ENCODE measurements at regions not wholly inside any gene's neighbourhood (a gene's known extent, or its start where the extent isn't known, plus 50 kb on each side); places are given as distances from the start of the nearest gene placed in this dataset.

DNA sequence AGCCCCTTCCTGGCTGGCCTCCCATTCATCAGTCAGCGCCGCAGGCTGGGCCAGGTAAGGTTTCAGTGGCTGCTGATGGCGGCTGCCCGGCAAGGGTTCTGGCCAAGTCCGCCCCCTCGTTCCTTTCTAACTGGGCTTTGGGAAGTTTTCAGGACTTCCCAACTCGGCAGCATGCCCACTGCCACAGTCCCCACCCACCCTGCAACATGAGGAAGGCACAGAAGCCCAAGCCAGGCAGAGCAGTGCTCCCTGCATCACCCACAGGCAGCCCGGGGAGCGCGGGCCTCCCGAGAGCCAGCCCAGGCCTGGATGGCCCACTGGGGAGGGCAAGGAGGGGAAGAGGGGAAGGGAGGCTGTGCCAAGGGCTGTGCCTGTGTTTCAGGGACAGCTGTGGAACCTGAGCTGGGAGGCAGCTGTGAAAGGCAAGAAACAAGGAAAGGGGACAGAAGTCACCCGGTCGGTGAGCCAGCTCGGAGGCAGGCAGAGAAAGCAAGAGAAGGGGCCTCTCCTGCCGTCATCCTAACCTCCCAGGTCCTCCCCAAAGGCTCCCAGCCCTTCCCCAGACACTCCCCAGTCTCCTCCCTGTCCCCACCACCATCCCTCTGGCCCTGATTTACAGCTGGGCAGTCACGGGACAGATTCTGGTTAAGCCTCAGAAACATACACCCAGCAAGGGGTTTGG lies 73.9 kb downstream of the CPN2 start:
- Mint-ChIP-seq H3K4me3 (no peak overlapping the region), H3K36me3 (ENCODE audit: insufficient read depth in 2 of 2) (peaks cover 0 to 2% of the 10 kb centered on the region in 2 donors), H3K27ac (no peak overlapping the region), H3K9me3 (peaks cover 0 to 1% of the 10 kb centered on the region in 2 donors), H3K27me3 (ENCODE audit: low read depth) (no peaks in the 10 kb centered on the region), H3K4me1 (ENCODE audit: low read depth) (peaks cover 5% of the 10 kb centered on the region)
- DNase-seq (no peak), ATAC-seq (replicated peaks in 1 of 2) (no peak)

DNA sequence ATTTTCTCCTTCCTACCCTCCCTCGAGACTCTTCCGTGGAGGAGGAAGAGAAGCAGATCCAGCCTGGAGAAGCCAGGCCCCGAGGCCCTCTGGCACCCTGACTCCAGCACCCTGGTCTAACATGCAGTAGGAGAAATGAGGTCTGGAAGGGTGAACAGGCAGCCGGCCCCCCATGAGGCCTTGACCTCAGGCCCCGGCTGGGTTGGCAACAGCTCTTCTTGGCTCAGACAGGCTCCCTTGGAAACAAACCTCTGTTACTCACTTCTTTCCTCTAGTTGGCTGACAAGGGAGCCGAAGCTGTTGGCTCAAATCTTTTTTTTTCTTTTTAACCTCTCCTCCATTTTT lies 73.4 kb downstream of the CPN2 start:
- DNase-seq = no peak
- peaks cover 0 to 2% of the 10 kb centered on the region in 2 donors for H3K36me3 Mint-ChIP-seq (ENCODE audit: insufficient read depth in 2 of 2)
- no peak overlapping the region for H3K4me3 Mint-ChIP-seq

DNA sequence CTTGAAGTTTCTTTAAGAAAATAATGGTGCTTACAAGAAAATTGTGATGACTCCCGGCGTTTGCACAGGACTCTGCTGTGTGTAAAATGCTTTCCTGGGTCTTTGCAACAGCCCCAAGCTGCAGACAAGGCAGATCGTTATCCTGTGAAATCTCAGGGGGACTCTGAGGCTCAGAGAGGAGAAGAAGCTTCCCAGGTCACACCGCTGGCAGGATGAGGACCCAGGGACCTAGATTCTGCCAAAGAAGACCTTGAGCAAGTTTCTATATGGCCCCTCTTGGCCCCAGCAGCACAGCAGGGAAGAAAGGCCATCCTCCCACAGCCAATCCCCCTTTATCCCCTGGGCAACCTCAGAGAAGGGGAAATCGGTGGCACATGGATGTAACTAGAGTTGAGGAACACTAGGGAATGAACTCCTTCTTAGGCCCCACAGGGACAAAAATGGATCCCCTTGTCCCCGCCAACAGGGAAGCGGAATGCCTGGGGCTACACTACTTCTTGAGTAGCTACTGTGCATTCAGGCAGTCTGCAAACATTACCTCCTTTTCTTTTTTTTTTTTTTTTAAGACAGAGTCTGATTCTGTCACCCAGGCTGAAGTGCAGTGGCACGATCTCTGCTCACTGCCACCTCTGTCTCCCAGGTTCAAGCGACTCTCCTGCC lies 72.8 kb downstream of the CPN2 start:
- Mint-ChIP-seq H3K9me3 (peaks cover 0 to 1% of the 10 kb centered on the region in 2 donors), H3K36me3 (ENCODE audit: insufficient read depth in 2 of 2) (peaks cover 0 to 2% of the 10 kb centered on the region in 2 donors), H3K4me1 (ENCODE audit: low read depth) (peaks cover 5% of the 10 kb centered on the region), H3K27ac (peak overlapping the region; percentile 36), H3K27me3 (ENCODE audit: low read depth) (no peaks in the 10 kb centered on the region), H3K4me3 (no peak overlapping the region)
- DNase-seq = no peak
- ATAC-seq (replicated peaks in 1 of 2) = no peak

More for the DNA sequence above, 73.4 kb downstream of the CPN2 start:
- H3K4me1 Mint-ChIP-seq (ENCODE audit: low read depth) = peaks cover 5% of the 10 kb centered on the region
- peak overlapping the region; percentile 36 for H3K27ac Mint-ChIP-seq
- ATAC-seq (replicated peaks in 1 of 2) = no peak
- H3K27me3 Mint-ChIP-seq (ENCODE audit: low read depth) = no peaks in the 10 kb centered on the region
- peaks cover 0 to 1% of the 10 kb centered on the region in 2 donors for H3K9me3 Mint-ChIP-seq

DNA sequence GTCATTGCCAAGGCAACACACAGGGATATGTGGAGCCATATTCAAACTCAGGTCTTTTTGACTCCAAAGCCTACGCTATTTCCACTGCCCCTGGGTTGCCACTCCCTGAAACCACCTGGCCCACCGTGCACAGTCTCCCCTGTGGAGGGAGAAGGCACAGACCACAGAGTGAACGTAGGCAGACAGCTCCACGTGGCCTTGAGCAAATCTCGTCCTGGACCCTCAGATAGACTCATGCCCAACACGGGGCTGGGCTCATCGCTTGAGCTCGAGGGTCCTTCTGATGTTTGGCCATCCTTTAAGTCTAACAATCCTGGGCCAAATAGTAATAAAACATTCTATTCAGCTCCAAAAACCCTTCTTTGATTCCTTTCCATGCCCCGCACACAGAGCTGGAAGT lies 72.0 kb downstream of the CPN2 start:
- DNase-seq (no peak), ATAC-seq (replicated peaks in 1 of 2) (no peak)
- Mint-ChIP-seq H3K36me3 (ENCODE audit: insufficient read depth in 2 of 2) (peaks cover 0 to 2% of the 10 kb centered on the region in 2 donors), H3K4me1 (ENCODE audit: low read depth) (peaks cover 5% of the 10 kb centered on the region), H3K27ac (no peak overlapping the region), H3K4me3 (no peak overlapping the region), H3K27me3 (ENCODE audit: low read depth) (no peaks in the 10 kb centered on the region), H3K9me3 (peaks cover 0 to 1% of the 10 kb centered on the region in 2 donors)

DNA sequence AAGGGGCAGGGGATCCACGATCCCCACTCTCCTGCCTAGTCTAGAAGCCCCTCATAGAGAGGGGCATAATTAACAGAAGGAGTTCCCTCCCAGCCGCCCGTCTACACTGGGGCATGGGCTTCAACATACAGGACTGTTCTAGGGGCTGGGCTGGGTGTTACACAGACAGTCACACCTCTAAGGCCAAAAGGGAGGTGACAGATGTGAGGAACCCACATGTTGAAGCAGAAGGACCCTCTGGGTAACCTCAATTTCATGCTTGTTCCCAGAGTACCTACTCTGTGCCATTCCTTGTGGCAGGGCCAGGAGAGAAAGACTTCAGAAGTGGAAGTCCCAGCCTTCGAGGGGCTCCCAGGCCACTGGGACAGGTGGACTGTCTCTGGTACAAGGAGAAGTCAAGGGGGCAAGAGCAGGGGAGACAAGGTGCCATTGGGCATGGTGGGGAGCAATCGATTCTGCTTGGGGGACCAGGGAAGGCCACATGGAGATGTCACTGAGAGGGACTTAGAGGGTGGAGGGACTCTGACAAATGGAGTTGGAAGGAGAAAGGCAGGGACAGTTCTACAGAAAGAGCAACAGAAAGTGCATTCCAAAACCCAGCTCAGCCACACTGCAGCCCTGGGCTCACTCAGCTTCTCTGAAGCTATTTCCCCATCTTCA lies 71.3 kb downstream of the CPN2 start:
- H3K27me3 Mint-ChIP-seq (ENCODE audit: low read depth) = no peaks in the 10 kb centered on the region
- DNase-seq (no peak), ATAC-seq (replicated peaks in 1 of 2) (no peak)
- H3K9me3 Mint-ChIP-seq = peaks cover 0 to 1% of the 10 kb centered on the region in 2 donors
- no peak overlapping the region for H3K27ac Mint-ChIP-seq
- H3K4me3 Mint-ChIP-seq = no peak overlapping the region
- H3K36me3 Mint-ChIP-seq (ENCODE audit: insufficient read depth in 2 of 2) = peaks cover 0 to 2% of the 10 kb centered on the region in 2 donors
- peaks cover 5% of the 10 kb centered on the region for H3K4me1 Mint-ChIP-seq (ENCODE audit: low read depth)

DNA sequence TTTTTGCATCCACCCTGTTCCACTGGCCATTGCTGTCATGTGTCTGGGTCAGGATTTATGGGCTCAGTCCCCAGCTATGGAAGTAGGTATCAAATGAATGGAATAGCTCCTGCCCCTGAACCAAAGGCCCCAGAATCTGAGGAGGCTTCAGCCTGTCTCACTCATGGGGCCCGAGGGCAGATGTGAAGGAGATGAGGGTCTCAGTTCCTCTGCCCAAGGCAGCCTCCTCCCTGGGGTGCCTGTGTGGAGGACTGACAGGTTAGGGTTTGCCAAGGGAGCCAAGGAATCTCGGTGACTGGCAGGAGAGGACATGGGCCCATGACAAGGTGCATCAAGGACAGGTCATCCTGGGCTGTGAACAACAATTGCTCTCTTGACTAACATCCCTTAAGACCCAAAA lies 70.4 kb downstream of the CPN2 start:
- ATAC-seq (replicated peaks in 1 of 2) = no peak
- Mint-ChIP-seq H3K4me1 (ENCODE audit: low read depth) (peaks cover 4% of the 10 kb centered on the region), H3K4me3 (no peak overlapping the region), H3K27me3 (ENCODE audit: low read depth) (no peaks in the 10 kb centered on the region), H3K9me3 (no peaks in the 10 kb centered on the region), H3K27ac (no peak overlapping the region), H3K36me3 (ENCODE audit: insufficient read depth in 2 of 2) (no peaks in the 10 kb centered on the region)
- DNase-seq = no peak

DNA sequence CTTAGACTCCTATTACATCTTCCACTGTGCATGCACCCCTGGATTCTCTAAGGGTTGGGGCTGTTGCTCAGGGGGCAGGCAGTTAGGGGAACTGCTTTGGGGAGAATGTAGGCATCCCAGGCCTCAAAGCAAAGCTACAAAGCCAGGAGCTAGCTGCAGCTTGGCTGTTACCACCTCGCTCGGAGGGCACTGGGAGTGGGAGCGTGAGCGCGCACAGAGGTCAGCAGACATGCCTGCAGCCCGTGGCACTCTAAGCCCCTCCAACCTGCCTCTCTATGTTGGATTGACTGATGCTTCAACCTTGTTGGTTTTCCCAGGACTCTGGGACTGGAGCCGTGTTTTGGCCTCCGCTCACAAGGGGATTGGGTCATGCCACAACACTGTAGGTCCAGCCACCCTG lies 69.8 kb downstream of the CPN2 start:
- H3K27me3 Mint-ChIP-seq (ENCODE audit: low read depth) = no peaks in the 10 kb centered on the region
- H3K27ac Mint-ChIP-seq = no peak overlapping the region
- H3K36me3 Mint-ChIP-seq (ENCODE audit: insufficient read depth in 2 of 2) = no peaks in the 10 kb centered on the region
- H3K9me3 Mint-ChIP-seq = no peaks in the 10 kb centered on the region
- ATAC-seq (replicated peaks in 1 of 2) = no peak
- no peak overlapping the region for H3K4me3 Mint-ChIP-seq
- no peak for DNase-seq
- no peaks in the 10 kb centered on the region for H3K4me1 Mint-ChIP-seq (ENCODE audit: low read depth)

DNA sequence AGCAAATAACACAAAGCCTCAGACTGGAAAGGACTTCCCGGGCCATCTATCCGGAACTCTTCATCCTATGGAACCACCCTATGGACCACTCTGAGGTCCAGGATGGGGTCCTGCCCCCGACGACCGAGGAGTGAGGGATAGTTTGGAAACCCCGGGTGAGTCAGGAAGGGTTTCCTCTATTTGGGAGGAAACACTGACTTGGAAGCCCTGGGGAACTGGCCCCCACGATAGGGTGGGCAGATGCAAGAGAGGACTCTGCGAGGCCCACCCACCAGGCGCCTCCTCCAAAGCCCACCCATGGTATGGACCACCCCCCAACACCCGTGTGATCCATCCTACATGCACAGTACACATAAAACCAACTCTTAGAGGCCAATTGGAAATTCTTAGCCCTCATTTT lies 69.4 kb downstream of the CPN2 start:
- no peak for DNase-seq
- H3K9me3 Mint-ChIP-seq = no peaks in the 10 kb centered on the region
- H3K4me1 Mint-ChIP-seq (ENCODE audit: low read depth) = no peaks in the 10 kb centered on the region
- no peak overlapping the region for H3K27ac Mint-ChIP-seq
- H3K27me3 Mint-ChIP-seq (ENCODE audit: low read depth) = no peaks in the 10 kb centered on the region
- no peak overlapping the region for H3K4me3 Mint-ChIP-seq
- no peaks in the 10 kb centered on the region for H3K36me3 Mint-ChIP-seq (ENCODE audit: insufficient read depth in 2 of 2)
- ATAC-seq (replicated peaks in 1 of 2) = no peak

DNA sequence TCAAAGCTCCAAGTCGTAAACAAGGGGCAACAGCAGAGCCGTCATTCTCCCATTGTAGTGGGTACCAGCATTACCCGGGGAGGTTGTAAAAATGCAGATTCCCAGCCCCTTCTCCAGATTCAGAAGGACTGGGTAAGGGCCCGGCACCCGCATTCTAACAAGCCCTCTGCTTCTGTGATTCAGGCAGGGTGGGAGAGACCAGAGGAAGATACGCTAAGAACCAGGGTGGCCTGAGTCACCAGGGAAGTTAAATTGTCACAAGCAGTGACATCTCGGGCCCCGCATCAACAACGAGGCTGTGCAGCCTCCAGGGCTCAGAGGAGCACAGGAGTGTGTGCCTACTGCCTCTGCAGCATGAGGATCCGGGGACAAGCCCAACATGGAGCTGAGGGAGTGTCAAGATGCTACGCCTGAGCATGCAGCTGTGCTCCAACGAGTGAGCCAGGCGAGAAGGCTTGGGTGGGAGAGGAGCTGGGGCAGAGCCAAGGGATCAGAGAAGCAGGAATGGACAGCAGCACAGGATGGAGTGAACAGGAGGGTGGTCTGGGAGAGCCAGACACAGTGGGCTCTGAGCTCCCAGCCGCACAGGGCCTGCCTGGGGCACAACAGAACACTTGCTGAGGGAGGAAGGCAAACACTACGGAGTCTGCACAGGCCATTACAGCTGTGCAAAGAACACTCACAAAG lies 68.5 kb downstream of the CPN2 start:
- no peaks in the 10 kb centered on the region for H3K4me1 Mint-ChIP-seq (ENCODE audit: low read depth)
- DNase-seq (no peak), ATAC-seq (replicated peaks in 1 of 2) (no peak)
- no peak overlapping the region for H3K27ac Mint-ChIP-seq
- H3K27me3 Mint-ChIP-seq (ENCODE audit: low read depth) = no peaks in the 10 kb centered on the region
- H3K4me3 Mint-ChIP-seq = no peak overlapping the region
- no peaks in the 10 kb centered on the region for H3K9me3 Mint-ChIP-seq
- H3K36me3 Mint-ChIP-seq (ENCODE audit: insufficient read depth in 2 of 2) = no peaks in the 10 kb centered on the region

DNA sequence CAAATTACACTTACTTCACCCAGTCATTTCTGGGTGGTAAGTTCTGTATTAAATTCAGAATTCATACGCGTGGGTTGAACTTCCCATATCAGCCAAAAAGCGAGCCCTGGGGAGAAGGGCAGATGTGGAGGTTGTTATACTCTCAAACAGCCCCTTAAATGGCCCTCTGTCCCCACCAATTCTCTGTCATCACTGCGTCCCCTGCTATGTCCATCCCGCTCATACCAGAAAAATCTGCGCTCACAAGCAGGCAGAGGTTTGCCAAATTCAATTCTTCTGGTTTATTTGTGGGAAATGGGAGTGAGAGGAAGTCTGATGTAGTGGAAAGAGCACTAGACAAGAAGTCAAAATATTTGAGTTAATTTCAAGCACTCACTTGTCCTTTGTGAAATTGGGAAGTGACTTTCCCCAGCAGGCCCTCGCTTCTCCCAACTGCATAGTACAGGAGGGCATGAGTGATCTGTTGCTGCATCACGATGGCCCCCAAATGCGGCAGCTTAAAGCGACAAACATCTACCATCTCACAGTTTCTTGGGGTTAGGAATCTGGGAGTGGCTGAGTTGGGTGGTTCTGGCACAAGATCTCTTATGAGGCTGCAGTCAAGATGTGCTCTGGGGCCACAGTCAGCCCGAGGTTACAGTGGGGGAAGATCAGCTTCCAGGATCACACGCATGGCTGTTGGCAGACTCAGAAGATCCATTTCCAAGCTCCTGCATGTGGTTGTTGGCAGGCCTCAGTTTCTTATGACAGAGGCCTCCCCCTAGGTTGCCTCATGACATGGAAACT lies 67.7 kb downstream of the CPN2 start:
- H3K36me3 Mint-ChIP-seq (ENCODE audit: insufficient read depth in 2 of 2) = no peaks in the 10 kb centered on the region

DNA sequence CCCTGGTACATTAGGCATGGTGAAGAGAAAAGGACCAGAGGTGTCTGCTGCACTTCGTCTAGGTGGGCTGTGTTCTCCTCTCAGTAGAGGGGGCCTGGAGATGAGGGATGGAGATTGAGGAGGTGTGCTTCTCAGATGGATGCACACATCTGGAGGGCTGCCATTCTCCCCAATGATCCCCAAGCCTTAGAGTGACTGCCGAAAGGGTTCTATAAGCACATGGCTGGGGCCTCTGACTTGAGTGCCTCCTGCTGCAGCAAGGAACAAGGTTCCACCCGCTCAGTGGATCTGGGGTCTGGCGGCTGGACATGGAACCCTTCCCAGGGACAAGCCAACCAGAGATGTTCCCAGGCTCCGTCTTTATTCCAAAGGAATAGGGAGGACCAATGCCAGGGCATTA lies 66.8 kb downstream of the CPN2 start:
- H3K27ac Mint-ChIP-seq = no peak overlapping the region
- no peaks in the 10 kb centered on the region for H3K9me3 Mint-ChIP-seq
- H3K27me3 Mint-ChIP-seq (ENCODE audit: low read depth) = no peaks in the 10 kb centered on the region
- H3K4me3 Mint-ChIP-seq = no peak overlapping the region
- ATAC-seq (replicated peaks in 1 of 2) = no peak
- H3K36me3 Mint-ChIP-seq (ENCODE audit: insufficient read depth in 2 of 2) = no peaks in the 10 kb centered on the region
- no peaks in the 10 kb centered on the region for H3K4me1 Mint-ChIP-seq (ENCODE audit: low read depth)
- DNase-seq = no peak

More for the DNA sequence above, 67.7 kb downstream of the CPN2 start:
- Mint-ChIP-seq H3K9me3 (no peaks in the 10 kb centered on the region), H3K4me3 (no peak overlapping the region), H3K27me3 (ENCODE audit: low read depth) (no peaks in the 10 kb centered on the region), H3K4me1 (ENCODE audit: low read depth) (no peaks in the 10 kb centered on the region), H3K27ac (no peak overlapping the region)
- ATAC-seq (replicated peaks in 1 of 2) (no peak), DNase-seq (no peak)

DNA sequence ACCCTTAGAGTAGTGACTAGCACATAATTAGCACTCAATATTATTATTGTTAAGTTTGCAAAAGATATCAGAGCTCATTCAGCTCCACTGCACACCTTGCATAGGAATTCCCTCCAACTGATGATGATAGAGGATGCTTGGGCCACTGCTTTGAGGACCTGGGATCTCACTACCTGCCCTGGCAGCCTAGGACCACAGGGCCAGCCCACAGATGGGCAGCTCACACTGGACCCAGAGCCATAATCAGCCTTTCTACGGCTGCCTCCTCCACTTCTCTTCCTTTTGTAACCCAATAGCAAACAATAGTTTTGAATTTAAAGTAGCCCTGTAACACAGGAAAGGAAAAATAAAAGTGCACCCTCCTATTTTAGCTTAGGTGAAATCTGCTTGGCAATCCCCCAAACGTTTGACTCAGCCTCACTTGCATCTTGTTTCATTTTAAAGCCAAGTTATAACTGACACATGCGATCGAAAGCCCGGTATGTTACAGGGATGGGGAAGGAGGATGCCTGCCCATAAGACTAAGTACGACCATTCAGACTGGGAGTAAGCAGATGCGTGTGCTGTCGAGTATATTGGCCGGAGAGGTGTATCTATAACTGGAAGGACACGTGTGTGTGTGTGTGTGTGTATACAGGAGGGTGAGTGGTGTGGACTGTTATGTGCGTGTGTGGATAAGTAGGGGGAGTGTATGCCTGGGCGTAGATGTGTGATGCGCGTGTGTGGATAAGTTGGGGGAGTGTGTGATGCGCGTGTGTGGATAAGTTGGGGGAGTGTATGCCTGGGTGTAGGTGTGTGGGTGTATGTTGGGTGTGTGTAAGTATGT lies 65.9 kb downstream of the CPN2 start:
- Mint-ChIP-seq H3K27ac (no peak overlapping the region), H3K9me3 (no peaks in the 10 kb centered on the region), H3K36me3 (ENCODE audit: insufficient read depth in 2 of 2) (no peaks in the 10 kb centered on the region), H3K4me3 (no peak overlapping the region), H3K4me1 (ENCODE audit: low read depth) (no peaks in the 10 kb centered on the region), H3K27me3 (ENCODE audit: low read depth) (no peaks in the 10 kb centered on the region)
- ATAC-seq (replicated peaks in 1 of 2) (no peak), DNase-seq (no peak)

All from activated T-cell treated with anti-CD3 and anti-CD28 coated beads, Interleukin-2, amount 50 U/mL, for 72 hours (primary cell).